Upper lobe of left lung (tissue), 4 donors: ENCODE measurements at regions not wholly inside any gene's neighbourhood (a gene's known extent, or its start where the extent isn't known, plus 50 kb on each side); places are given as distances from the start of the nearest gene placed in this dataset.

Experiments
- EP300 ChIP-seq, 4 donors: sonication (generic); formaldehyde crosslinking; IDR thresholded peaks; one replicate each; pipeline ENCODE4 v1.5.1; 2017; ENCODE audit warnings: antibody characterized with exemption in 4 of 4, control low read depth in 2 of 4
- POLR2A ChIP-seq, 4 donors: fragments of 450-650 bp; IDR thresholded peaks; one replicate each; pipeline ENCODE4 v1.5.1; 2016 to 2017; ENCODE audit warnings: antibody characterized with exemption in 4 of 4, mild to moderate bottlenecking in 2 of 4
- POLR2AphosphoS5 ChIP-seq, 2 donors: sonication (generic); formaldehyde crosslinking; IDR thresholded peaks; one replicate each; pipeline ENCODE4 v1.5.1; 2017; ENCODE audit warnings: antibody characterized with exemption in 2 of 2
- TF ChIP-seq, protein P1 (sequence below), 6 experiments: fragments of 450-650 bp in 4 of 6; fragments of 200-600 bp in 2 of 6; sonication (generic) in 2 of 6; IDR thresholded peaks; one replicate each; pipeline ENCODE4 v1.5.1; 2016 to 2019; ENCODE audit warnings: antibody characterized with exemption in 6 of 6

DNA sequence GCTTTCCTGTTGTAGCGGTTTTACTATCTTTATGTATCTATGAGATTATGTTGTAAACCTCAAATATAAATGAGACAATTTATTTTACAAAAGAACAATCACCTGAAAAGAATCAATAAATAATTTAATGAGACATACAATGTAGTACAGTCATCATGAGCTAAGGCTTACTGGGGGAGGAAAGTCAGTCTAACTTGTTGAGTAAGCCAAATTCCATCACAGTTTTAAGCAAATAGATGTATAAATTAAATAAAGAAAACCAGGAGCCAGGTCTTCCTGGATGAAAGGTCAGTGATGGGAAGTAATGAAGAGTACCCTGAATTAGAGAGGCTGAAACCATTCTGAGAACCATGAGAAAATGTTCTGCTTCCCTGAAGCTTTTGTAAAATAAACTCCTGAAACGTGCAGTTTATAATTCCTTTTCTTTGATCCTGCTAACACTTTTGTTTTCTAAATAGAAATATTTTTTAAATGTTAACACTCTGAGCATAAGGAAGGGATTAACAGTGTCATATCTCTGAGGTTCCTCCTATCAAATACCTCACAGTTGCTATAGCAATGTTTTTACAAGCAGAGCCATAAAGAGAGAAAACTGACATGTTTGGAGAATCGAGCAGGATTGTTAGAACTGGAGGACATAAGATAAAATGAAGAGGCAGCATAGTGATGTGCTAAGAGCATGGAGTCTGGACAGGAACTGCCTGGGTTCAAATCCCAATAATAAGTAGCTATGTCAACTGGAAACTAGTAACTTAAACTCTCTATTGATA is 444.9 kb upstream of the FOXG1 start:
- no peak for TF ChIP-seq POLR2A (IDR thresholded peaks at IDR 0.05)
- TF ChIP-seq, protein P1, sequence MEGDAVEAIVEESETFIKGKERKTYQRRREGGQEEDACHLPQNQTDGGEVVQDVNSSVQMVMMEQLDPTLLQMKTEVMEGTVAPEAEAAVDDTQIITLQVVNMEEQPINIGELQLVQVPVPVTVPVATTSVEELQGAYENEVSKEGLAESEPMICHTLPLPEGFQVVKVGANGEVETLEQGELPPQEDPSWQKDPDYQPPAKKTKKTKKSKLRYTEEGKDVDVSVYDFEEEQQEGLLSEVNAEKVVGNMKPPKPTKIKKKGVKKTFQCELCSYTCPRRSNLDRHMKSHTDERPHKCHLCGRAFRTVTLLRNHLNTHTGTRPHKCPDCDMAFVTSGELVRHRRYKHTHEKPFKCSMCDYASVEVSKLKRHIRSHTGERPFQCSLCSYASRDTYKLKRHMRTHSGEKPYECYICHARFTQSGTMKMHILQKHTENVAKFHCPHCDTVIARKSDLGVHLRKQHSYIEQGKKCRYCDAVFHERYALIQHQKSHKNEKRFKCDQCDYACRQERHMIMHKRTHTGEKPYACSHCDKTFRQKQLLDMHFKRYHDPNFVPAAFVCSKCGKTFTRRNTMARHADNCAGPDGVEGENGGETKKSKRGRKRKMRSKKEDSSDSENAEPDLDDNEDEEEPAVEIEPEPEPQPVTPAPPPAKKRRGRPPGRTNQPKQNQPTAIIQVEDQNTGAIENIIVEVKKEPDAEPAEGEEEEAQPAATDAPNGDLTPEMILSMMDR (IDR thresholded peaks at IDR 0.05) = no peak
- TF ChIP-seq EP300 (IDR thresholded peaks at IDR 0.05) = no peak
- no peak for TF ChIP-seq POLR2AphosphoS5 (IDR thresholded peaks at IDR 0.05)
